Bone marrow (tissue), 2 donors: ENCODE measurements at regions not wholly inside any gene's neighbourhood (a gene's known extent, or its start where the extent isn't known, plus 50 kb on each side); places are given as distances from the start of the nearest gene placed in this dataset.
"Not testable (repeated sequence)": the region's sequence is repeated elsewhere in the genome, so short reads cannot be mapped to it uniquely, and the experiment has no call there.

Experiments
- DNase-seq, 2 donors: peaks; one replicate each; lab custom pipeline; 2025; lab: John Stamatoyannopoulos, UW

DNA sequence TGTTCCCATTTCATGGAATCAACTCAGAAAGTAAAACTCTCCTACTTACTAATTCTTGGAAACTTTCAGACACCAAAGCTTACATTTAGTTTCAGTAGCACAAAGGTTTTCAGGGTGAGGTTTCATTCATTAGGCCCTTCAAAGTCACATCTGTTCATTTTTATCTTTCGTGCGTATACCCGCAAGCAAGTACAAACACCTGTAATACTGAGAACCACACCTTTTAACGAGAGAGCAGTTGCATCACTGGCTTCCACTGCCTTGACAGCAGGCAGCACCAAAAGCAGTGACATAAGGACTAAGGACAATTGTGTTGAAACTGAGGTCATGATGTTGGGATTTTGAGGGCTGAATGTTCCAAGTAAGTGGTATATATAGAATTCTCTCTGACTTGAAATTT is 60.5 kb downstream of the GOLGA6L22 start:
- DNase-seq = not testable (repeated sequence)

DNA sequence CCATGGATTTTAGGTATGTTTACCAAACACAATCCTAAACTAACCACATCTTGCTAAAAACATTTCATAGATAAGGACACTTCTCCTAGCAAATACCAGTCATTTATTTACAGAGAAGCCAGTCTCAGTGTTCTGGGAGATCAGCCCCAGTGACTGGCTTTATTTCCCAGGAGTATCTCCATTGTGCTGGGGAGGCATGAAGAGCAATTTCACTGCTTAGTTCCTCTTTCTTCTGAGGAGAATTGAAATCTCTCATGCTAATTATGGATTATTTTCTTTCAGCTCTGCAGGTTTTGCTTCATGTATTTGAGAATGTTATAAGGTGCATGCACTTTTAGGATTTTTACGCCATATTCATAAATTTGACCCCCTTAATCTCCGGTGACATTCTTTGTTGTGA is 67.8 kb downstream of the GOLGA6L22 start:
- DNase-seq = not testable (repeated sequence)

DNA sequence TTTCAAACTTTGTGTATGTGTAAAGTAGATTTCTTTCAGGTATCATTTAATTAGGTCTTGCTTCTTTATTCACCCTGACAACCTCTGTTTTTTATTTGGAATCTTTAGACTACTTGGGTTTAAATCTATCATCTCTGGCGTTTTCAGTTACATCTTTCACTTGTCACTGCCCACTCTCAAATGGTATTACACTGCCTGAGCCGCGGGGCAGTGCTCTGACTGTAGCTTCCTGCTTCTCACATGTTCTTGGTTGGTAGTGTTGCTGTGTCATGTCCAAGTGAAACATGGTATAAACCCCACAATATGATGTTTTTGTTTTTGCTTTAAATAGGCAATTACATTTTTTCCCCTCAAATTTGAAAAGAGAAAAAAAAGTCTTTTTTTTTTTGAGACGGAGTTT is 68.3 kb downstream of the GOLGA6L22 start:
- DNase-seq = not testable (repeated sequence)

DNA sequence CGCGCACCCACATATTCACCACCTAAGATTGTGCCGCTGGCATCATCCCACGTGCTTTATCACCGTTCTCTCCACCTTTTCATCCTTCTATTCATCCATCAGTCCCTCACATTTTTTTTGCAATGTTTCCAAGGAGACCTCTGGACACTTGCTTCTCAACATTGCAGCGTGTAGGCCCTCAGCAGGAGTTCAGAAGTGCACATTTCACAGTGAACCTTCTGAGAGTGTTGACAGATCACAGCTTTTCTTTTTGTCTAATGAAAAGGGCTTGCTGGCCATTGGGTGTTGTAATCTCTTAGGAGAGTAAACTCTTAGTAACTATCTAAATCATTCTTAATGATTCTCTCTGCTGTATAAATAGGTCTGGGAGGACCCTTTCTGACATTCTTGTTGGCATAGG is 70.5 kb downstream of the GOLGA6L22 start:
- not testable (repeated sequence) for DNase-seq

DNA sequence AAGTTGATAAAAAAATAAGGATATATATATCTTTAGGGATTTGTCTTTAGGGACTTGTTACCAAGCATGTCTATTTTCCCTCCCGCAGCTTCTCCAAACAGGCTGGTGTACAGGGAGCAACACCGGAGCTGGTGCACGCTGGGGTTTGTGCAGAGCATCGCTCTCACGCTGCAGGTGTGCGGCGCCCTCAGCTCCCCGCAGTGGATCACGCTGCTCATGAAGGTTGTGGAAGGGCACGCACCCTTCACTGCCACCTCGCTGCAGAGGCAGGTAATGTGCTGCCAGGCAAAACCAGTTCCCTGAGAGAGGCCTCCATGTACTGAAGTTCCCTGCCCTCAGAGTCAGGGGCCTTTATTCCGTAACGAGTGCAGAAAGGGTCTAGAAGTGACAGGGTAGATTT is 101.0 kb downstream of the GOLGA6L22 start:
- not testable (repeated sequence) for DNase-seq

DNA sequence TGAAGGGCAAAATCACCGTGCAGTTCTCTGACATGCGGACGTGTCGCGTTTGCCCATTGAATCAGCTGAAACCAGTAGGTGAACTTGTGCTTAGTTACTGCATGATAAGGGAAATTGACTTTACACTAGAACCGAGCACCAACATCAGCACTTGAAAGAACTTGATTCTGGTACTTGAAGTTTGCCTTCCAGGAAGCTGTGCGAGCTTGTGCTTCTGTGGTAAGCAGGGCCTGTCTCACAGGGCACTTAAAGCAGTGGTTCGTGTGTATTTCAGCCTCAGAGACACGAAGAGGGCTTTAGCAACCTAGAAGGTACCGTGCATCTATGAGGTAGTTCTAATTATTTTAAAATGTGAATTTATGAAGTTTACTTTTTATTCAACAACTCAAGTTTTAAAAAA is 103.0 kb downstream of the GOLGA6L22 start:
- DNase-seq = not testable (repeated sequence)

DNA sequence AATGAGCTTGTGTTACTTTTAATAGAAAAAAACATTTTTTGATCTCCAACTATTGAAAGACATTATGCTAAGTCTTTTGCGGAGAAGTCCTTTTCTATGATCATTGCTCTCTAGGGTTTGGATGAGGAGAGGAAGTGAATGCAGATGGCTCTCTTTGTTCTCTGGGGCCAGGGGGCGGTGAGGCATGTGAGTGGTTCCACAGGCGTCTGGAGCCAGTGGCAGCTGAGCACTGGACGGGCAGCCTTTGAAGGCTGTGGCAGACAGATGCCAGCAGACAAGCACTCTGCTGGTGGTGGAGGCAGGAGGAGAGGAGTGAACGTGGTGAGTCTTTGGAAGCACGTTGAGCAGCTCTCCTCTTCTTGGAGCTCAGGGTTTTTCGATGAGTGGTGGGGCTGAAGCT is 107.8 kb downstream of the GOLGA6L22 start:
- not testable (repeated sequence) for DNase-seq

DNA sequence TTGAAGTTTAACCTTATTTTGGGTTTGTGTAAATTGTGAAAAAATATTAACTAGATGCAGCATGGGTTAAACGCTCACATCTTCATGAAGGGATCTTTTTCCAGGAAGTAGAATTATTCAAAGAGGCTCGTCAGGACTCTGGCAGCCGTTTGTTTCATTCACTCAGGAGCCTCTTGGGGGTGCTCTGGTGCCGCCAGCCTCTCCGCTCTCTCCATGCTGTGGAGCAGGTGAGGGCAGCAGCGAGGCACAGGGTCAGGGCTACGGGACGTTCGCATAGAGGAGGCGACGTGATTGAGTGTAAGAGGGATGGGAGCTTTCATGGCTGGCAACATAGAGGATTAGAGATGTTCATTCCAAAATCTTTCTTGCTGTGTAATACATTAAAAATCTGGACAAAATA is 110.8 kb downstream of the GOLGA6L22 start:
- DNase-seq = not testable (repeated sequence)

DNA sequence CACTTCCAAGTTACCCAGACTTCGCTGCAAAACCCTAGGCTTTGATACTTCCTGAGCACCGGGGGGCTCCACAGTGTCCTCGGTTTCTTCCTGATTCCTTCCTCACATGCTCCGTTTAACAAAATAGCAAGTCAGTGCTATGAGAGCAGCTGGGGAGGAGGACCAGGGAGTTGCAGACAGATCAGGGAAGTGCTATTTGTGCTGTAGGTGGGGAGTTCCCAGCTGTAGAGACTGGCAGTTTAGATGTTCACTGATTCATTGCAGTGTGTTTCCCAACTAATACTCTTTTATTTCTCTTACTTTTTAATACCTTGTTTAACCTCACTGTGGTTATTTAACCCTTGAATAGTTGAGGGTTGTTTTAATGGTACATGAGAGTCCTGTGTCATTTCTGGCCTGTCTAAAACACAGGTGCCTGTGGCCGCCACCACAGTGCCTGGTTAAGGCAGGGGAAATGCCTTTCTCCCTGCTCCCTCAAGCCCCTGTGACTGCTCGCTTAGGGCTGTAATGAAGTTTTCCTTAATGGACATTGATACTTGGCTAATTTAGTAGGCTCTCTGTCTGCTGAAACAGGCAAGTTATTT is 113.5 kb downstream of the GOLGA6L22 start:
- not testable (repeated sequence) for DNase-seq

DNA sequence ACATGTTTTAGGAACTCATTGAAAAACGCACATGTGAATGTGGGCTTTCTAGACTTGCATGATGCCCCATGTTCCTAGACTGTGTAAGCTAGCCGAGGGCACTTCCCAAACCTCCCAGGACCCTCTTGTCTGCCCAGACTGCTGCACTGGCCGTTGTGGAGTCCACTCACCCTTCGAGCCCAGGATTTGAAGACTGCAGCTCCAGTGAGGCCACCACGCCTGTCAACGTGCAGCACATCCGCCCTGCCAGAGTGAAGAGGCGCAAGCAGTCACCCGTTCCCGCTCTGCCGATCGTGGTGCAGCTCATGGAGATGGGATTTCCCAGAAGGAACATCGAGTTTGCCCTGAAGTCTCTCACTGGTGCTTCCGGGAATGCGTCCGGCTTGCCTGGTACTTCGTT is 114.1 kb downstream of the GOLGA6L22 start:
- not testable (repeated sequence) for DNase-seq

DNA sequence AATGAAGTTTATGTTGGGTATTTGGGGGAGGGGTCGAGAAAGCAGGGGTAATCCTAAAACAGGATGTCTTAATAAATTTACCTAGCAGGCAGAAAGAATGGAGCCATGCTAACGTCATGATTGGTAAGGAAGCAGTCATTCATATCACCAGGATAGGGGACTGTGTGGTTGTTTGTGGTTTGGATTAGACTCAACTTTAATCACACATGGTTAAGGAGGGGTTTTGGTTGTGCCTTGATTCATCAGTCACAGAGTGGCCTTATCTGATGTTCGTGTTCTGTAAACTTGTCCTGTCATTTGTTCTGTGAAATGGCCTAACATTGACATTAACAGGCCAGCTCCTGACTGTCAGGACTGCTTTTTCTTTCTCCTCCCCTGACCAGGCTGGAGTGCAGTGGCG is 119.1 kb downstream of the GOLGA6L22 start:
- not testable (repeated sequence) for DNase-seq

DNA sequence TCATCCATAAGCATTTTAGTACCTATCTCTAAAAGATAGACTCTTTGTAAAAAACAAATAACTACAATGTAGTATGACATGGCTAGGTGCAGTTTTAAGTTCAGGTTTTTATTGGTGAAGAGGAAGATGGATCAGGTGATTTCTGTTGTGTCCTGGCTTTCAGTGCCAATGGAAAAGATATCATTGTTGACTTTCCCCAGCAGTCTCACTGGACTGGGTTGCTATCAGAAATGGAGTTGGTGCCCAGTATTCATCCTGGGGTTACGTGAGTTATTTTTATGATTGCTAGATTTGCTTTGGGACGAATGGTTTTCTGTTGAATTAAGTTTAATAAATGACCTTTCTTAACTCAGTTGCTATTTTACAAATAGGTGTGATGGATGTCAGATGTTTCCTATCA is 120.5 kb downstream of the GOLGA6L22 start:
- DNase-seq = not testable (repeated sequence)

DNA sequence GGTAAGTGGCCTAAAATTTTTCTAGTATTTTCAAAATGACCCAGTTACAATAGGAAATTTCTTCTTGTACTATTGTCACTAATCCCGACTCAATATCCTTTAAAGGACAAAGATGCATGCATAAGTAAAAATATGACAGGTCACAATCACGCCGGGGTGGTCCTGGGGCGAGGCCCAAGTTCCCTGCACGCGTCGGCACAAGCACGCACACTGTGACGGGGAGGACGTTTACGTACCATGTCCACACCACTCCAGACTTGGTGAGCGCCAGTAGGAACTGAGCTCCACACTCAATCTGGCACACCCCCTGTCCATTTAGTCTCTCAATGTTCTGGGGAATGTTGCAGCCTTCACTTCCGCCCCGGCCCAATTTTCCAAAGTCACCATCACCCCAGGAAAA is 128.7 kb downstream of the GOLGA6L22 start:
- DNase-seq = not testable (repeated sequence)

DNA sequence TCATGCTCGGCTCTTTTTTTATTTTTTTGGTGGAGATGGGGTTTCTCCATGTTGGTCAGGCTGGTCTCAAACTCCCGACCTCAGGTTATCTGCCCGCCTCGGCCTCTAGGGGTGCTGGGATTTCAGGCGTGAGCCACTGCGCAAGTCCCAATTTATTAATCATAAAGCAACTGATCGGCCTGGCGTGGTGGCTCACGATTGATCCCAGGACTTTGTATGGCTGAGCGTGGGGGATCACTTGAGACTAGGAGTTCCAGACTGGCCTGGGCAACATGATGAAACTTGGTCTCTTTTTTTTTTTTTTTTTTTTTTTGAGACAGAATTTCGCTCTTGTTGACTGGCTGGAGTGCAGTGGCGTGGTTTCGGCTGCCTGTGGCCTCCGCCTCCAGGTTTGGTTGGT is 139.8 kb downstream of the GOLGA6L22 start:
- not testable (repeated sequence) for DNase-seq

DNA sequence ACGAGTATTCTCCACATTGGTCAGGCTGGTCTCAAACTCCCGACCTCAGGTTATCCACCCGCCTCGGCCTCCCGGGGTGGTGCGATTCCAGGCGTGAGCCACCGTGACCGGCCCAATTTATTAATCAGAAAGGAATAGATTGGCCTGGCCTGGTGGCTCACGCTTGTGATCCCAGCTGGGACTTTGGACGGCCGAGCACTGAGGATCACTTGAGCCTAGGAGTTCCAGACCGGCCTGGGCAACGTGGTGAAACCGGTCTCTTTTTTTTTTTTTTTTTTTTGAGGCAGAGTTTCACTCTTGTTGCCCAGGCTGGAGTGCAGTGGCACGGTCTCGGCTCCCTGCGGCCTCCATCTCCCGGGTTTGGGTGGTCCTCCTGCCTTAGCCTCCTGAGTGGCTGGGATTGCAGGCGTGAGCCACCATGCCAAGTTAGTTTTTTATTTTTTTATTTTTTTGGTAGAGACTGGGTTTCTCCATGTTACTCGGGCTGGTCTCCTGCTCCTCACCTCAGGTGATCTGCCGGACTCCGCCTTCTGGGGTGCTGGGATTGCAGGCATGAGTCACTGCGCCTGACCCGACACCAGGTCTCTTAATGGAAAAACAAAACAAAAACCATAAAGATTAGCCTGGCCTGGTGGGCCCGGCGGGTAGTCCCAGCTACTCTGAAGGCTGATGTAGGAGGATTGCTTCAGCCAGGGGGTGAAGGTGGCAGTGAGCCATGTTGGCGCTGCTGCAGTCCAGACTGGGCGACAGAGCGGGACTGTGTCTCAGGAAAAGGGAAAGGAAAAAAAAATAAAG is 141.0 kb downstream of the GOLGA6L22 start:
- not testable (repeated sequence) for DNase-seq

DNA sequence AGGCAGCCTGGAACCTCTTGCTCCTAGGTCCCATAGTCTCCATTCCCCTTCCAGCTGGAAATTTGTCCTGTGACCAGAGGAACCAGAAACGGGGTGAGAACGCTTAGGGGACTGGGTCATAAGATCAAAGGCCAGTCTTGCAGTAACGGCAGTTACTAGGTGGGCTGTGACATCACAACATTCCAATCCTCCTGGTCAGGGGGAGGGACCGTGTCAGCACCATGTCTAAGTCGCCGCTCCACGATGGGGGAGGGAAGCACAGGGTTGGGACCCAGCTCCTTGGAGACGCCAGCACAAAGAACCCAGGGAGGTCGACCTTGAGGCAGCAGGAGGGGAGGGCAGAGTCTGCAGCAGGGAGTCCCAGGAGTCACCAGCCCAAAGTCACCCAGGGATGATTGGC is 158.3 kb downstream of the GOLGA6L22 start:
- DNase-seq = not testable (repeated sequence)

DNA sequence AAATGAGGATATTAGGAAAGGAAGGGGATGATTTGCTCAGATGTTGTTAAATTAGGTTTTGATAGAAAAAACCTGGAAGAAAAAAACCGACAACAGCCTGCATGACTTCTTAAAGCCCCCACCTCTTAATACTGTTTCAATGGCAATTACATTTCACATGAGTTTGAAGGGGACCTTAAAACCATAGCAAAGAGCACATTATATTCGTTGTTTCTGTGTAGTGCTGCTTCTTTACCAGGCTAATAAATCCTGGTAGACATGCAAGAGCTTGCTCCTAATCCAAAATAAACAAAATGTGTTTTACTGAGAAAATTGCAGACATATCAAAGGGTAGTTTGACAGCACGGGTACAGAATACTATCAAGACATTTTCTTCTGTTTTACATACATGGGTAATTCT is 154.7 kb upstream of the NIPA1 start:
- not testable (repeated sequence) for DNase-seq

DNA sequence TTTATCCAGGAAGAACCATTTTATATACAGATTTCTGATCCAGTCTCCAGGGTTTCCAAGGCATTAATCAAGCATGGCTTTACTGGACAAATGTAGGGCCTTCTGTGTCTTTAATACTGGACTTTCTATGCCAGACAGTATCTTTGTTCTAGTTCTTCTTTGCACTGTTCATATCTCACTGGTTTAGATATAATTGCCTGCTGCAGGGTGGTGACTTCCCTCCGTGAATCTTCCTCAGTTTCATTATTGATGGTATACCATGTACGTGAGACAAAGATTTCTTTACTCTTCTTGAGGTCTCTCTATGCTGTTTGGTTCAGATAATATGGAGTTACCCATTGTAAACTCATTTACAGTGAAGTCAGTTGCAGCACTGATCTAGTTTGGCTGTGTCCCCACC is 146.5 kb upstream of the NIPA1 start:
- DNase-seq = not testable (repeated sequence)

DNA sequence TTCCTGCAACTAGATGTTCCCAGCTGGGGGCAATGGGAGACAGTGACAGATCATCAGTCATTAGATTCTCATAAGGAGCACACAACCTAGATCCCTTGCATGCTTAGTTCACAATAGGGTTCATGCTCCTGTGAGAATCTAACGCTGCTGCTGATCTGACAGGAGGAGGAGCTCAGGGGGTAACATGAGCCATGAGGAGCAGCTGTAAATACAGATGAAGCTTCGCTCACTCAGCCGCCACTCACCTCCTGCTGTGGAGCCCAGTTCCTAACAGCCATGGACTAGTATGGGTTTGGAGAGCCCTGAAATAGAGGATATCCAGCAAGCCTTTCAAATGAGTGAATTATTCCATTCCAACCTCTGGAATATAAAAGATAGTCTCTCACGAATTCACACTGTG is 137.0 kb upstream of the NIPA1 start:
- DNase-seq = not testable (repeated sequence)

DNA sequence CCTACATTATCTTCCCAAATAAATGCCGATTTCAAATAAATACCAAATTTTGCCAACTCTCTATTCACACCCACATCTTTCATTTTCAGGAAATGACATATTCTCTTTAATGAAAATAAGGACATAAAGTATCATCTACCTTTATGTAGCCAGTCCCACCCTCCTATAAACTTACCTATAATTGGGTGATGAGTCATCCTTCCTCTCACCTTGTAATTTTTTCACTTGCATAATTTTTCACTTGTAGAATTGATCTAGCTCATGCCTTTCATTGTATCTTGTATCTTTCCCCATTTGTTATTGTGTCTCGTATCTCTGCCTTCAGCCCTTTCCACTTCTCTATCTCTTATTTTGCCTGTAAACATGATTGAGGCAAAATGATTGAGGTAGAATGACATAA is 135.3 kb upstream of the NIPA1 start:
- DNase-seq = not testable (repeated sequence)

DNA sequence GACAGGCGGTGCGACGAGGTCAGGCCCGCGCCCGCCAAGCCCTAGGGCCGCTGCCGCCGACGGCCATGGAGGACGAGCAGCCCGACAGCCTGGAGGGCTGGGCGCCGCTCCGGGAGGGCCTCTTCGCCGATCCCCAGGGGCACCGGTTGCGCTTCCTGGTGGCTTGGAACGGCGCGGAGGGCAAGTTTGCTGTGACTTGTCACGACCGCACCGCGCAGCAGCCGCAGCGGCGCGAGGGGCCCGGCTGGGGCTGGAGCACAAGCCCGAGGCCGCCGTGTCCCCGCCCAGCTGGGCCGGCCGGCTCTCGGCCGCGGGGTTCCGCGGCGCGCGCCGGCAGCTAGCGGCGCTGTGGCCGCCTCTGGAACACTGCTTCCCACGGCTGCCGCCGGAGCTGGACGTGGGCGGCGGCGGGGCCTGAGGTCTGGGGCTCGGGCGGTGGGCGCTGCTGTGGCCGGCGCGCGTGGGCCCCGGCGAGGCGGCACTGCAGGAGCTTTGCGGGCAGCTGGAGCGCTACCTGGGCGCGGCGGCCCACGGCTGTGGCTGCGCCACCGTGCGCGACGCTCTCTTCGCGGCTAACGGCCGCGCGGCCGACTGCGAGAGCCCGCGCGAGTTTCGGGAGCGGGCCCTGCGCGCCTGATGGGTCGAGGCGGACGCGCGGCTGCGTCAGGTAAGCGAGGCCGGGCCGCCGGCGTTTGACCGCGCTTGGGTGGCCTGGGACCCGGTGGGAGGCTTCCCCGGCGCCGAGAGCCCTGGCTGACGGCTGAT is 122.0 kb upstream of the NIPA1 start:
- DNase-seq = peak in 1 of 2 donors; percentile 54

DNA sequence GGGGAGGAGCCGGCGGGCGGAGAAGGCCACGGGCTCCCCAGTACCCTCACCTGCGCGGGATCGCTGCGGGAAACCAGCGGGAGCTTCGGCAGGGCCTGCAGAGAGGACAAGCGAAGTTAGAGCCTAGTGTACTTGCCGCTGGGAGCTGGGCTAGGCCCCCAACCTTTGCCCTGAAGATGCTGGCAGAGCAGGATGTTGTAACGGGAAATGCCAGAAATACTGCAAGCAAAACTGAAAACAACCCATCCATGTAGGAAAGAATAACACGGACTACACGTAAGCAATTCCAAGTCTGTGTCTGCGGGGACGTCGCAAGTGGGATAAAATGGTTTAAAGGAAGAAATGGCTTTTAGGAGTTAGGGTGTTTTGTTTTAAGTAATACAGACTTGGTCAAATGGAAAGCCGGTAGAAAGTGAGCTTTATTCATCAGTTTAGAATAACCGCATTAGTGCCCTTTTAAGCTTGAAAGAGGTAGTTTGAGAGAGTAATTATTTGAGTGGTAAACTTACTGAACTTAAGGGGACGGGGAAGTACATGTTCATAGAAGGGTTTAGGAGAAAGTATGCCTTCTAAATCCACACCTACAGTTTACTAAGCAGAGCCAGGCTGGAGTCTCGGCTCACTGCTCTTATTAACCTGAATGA is 121.3 kb upstream of the NIPA1 start:
- DNase-seq = peak in 1 of 2 donors; percentile 18
